ENCODE measurements at regions not wholly inside any gene's neighbourhood (a gene's known extent, or its start where the extent isn't known, plus 50 kb on each side); places are given as distances from the start of the nearest gene placed in this dataset.

DNA sequence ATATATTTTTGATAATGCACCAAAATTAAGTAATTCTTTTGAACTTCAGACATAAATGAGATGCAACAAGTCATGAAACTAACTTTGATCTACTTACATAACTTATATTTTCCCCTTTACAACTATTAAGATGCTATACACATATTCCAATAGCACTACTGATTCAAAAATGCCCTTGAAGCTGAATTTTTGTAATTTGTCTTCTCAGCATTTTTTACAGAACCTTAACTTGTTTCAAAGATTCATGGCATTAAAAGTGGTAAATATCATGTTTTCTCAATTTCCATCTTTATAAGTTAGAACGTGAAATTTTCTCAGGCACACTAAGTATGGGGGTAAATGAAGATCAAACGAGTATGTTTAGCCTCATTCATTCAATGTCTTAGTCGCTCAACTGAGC is 460.0 kb upstream of the FAM241A start (continued):
- TF ChIP-seq, protein P1, sequence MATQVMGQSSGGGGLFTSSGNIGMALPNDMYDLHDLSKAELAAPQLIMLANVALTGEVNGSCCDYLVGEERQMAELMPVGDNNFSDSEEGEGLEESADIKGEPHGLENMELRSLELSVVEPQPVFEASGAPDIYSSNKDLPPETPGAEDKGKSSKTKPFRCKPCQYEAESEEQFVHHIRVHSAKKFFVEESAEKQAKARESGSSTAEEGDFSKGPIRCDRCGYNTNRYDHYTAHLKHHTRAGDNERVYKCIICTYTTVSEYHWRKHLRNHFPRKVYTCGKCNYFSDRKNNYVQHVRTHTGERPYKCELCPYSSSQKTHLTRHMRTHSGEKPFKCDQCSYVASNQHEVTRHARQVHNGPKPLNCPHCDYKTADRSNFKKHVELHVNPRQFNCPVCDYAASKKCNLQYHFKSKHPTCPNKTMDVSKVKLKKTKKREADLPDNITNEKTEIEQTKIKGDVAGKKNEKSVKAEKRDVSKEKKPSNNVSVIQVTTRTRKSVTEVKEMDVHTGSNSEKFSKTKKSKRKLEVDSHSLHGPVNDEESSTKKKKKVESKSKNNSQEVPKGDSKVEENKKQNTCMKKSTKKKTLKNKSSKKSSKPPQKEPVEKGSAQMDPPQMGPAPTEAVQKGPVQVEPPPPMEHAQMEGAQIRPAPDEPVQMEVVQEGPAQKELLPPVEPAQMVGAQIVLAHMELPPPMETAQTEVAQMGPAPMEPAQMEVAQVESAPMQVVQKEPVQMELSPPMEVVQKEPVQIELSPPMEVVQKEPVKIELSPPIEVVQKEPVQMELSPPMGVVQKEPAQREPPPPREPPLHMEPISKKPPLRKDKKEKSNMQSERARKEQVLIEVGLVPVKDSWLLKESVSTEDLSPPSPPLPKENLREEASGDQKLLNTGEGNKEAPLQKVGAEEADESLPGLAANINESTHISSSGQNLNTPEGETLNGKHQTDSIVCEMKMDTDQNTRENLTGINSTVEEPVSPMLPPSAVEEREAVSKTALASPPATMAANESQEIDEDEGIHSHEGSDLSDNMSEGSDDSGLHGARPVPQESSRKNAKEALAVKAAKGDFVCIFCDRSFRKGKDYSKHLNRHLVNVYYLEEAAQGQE (IDR thresholded peaks at IDR 0.05): no peak
- TF ChIP-seq JUND (IDR thresholded peaks at IDR 0.05): no peak

DNA sequence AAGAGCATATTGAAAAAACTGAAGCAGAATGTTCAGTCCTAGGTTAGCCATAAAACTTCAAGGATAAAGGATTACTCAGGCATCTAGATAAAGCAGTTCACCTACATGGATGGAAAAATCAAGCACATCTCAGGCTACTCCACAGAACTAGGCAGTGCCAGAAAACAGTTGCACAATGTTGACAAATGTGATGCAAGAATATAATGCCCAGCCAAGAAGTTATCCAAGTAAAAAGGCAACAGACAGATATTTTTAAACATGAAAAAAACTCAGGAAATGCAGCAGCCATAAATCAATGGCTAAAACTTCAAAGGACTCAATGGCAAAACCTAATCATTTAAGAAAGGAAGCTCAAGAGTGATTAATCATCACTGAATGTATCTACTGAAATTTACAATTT is 456.0 kb upstream of the FAM241A start:
- no peak for DNase-seq (ENCODE audit: low spot score)
- H3K27ac ChIP-seq (ENCODE audit: low read depth in 1 of 2, low read length in 2 of 2): no peak overlapping the region
- TF ChIP-seq FOXA2 (IDR thresholded peaks at IDR 0.05): peak; percentile 83
- peak; percentile 65 for TF ChIP-seq ATF3 (IDR thresholded peaks at IDR 0.05)
- TF ChIP-seq NR2F2 (IDR thresholded peaks at IDR 0.05): no peak
- TF ChIP-seq FOXA1 (IDR thresholded peaks at IDR 0.05): peak; percentile 63
- peak; percentile 37 for TF ChIP-seq RAD21 (IDR thresholded peaks at IDR 0.05)
- peak; percentile 43 to 68 for TF ChIP-seq HNF4A (conservative IDR thresholded peaks at IDR 0.05)
- no peak for TF ChIP-seq HNF4G (IDR thresholded peaks at IDR 0.05)
- TF ChIP-seq, protein P2, sequence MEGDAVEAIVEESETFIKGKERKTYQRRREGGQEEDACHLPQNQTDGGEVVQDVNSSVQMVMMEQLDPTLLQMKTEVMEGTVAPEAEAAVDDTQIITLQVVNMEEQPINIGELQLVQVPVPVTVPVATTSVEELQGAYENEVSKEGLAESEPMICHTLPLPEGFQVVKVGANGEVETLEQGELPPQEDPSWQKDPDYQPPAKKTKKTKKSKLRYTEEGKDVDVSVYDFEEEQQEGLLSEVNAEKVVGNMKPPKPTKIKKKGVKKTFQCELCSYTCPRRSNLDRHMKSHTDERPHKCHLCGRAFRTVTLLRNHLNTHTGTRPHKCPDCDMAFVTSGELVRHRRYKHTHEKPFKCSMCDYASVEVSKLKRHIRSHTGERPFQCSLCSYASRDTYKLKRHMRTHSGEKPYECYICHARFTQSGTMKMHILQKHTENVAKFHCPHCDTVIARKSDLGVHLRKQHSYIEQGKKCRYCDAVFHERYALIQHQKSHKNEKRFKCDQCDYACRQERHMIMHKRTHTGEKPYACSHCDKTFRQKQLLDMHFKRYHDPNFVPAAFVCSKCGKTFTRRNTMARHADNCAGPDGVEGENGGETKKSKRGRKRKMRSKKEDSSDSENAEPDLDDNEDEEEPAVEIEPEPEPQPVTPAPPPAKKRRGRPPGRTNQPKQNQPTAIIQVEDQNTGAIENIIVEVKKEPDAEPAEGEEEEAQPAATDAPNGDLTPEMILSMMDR (IDR thresholded peaks at IDR 0.05; ENCODE audit: low read depth, low read length, missing input control): no peak
- TF ChIP-seq RXRA (IDR thresholded peaks at IDR 0.05): peak in 1 of 2 donors; percentile 60
- peak; percentile 73 for TF ChIP-seq ZBTB33 (IDR thresholded peaks at IDR 0.05)
- TF ChIP-seq TAF1 (conservative IDR thresholded peaks at IDR 0.05): no peak
- no peak for TF ChIP-seq GABPA (IDR thresholded peaks at IDR 0.05 in 1 of 2, conservative IDR thresholded peaks at IDR 0.05 in 1 of 2)
- TF ChIP-seq YY1 (IDR thresholded peaks at IDR 0.05): peak; percentile 66
- peak; percentile 55 to 87 for TF ChIP-seq JUND (IDR thresholded peaks at IDR 0.05)
- TF ChIP-seq, protein P3, sequence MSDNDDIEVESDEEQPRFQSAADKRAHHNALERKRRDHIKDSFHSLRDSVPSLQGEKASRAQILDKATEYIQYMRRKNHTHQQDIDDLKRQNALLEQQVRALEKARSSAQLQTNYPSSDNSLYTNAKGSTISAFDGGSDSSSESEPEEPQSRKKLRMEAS (IDR thresholded peaks at IDR 0.05): no peak
- TF ChIP-seq, protein P1 (IDR thresholded peaks at IDR 0.05): peak; percentile 35
- no peak for TF ChIP-seq SP1 (IDR thresholded peaks at IDR 0.05)
- TF ChIP-seq EGR1 (IDR thresholded peaks at IDR 0.05; ENCODE audit: low read depth in 2 of 2): peak in 1 of 2 donors; percentile 52
- no peaks in the 10 kb centered on the region for H3K9me3 ChIP-seq (ENCODE audit: control insufficient read depth in 4 of 4, low read length in 3 of 4)
- peaks cover 0 to 6% (median 3%) of the 10 kb centered on the region in 4 donors for H3K4me1 ChIP-seq (ENCODE audit: control insufficient read depth in 4 of 4, insufficient read depth in 4 of 4, low read length in 3 of 4)
- H3K9ac ChIP-seq (ENCODE audit: low read depth in 1 of 2, low read length in 2 of 2): no peak overlapping the region
- H3K4me3 ChIP-seq (ENCODE audit: low read depth in 1 of 3, low read length in 3 of 3): no peak overlapping the region
- peaks cover 0 to 2% (median 0%) of the 10 kb centered on the region in 4 donors for H3K27me3 ChIP-seq (ENCODE audit: control insufficient read depth in 4 of 4, insufficient read depth in 4 of 4, low read length in 3 of 4)
- H3K36me3 ChIP-seq (ENCODE audit: control insufficient read depth in 4 of 4, insufficient read depth in 3 of 4, low read depth in 1 of 4, low read length in 3 of 4): no peaks in the 10 kb centered on the region

Measured in liver (tissue), 7 donors.